Choroid plexus epithelial cell (primary cell): ENCODE measurements at regions not wholly inside any gene's neighbourhood (a gene's known extent, or its start where the extent isn't known, plus 50 kb on each side); places are given as distances from the start of the nearest gene placed in this dataset.

Experiments
- DNase-seq: peaks from one replicate; pipeline ENCODE4 v3.0.0-alpha.2; 2010; ENCODE audit warnings: low read depth
- H3K4me3 ChIP-seq: 2 replicates; pipeline ENCODE4 v1.5.1; 2011; ENCODE audit warnings: low read depth, mild to moderate bottlenecking, control low read depth, low read length, moderate library complexity
- TF ChIP-seq, protein P1 (sequence below): conservative IDR thresholded peaks from 2 replicates; pipeline ENCODE4 v1.5.1; 2011; ENCODE audit warnings: low read depth, mild to moderate bottlenecking, control low read depth, inconsistent platforms, low read length, moderate library complexity

DNA sequence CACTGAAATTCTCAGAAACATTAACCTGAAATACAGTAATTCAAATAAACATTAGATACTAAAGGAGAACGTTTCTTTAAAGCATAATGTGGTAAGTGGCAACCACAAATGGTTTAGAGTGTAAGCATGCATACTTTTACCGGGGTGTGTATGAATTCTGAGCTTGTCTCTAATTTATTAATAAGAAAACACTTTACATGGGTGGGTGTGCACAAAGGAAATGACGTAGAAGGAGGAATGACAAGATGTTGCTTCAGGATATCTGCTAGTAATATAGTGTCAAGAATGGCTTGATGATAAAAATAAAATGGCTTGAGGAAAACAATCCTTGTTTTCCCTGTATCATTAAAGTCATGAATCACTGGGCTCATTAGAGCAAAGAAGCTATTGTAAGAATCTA is 92.5 kb downstream of the ARL4A start:
- DNase-seq = no peak
- no peak overlapping the region for H3K4me3 ChIP-seq
- TF ChIP-seq, protein P1, sequence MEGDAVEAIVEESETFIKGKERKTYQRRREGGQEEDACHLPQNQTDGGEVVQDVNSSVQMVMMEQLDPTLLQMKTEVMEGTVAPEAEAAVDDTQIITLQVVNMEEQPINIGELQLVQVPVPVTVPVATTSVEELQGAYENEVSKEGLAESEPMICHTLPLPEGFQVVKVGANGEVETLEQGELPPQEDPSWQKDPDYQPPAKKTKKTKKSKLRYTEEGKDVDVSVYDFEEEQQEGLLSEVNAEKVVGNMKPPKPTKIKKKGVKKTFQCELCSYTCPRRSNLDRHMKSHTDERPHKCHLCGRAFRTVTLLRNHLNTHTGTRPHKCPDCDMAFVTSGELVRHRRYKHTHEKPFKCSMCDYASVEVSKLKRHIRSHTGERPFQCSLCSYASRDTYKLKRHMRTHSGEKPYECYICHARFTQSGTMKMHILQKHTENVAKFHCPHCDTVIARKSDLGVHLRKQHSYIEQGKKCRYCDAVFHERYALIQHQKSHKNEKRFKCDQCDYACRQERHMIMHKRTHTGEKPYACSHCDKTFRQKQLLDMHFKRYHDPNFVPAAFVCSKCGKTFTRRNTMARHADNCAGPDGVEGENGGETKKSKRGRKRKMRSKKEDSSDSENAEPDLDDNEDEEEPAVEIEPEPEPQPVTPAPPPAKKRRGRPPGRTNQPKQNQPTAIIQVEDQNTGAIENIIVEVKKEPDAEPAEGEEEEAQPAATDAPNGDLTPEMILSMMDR = no peak

DNA sequence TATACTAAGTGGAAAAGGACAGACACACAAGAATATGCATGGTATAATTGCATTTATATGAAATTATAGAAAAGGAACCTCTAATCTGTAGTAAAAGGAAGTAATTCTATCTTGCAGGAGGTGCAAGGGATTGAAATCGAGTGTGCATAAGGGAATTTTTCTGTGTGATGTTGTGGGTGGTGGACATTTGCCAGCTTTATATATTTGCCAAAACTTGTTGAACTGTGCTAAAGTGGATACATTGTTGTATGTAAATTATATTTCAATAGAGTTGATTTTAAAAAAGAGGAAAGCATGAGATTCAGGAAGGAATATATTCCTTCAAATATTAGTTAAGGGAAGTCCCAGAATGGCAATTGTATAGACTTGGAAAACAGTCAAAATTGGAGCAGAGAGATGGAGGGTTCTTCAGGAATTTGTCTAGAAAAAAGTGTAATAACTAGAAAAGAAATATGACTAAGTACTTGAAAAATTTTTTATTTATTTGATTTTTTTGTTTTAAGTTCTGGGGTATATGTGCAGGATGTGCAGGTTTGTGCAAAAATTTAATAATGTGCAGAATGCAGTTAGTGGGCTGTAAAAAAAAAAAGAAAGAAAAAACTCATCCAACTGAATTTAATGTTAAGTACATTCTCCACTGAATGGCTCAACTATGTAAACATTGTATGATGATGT is 96.1 kb downstream of the ARL4A start:
- TF ChIP-seq, protein P1 = no peak

DNA sequence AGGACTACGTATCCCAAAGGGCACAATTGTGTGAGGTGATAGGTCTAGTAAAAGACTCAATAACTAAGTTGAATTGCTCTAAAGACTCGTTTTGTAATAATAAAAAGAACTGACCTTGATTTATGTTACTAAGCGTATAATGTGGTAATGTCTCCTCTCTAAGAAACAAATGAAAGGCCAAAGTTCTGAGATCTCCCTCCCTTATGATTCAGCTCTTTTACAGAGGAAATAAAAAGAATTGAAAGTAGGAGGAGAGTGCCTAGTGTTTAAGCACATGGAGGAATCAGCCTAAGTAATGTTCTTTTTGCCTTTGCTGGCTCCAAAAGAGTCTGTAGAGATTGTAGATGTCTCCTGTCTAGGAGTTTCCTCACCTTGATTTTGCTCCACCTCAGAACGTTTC is 98.0 kb downstream of the ARL4A start:
- TF ChIP-seq, protein P1 = no peak
- H3K4me3 ChIP-seq = no peak overlapping the region
- DNase-seq = no peak

More for the DNA sequence above, 96.1 kb downstream of the ARL4A start:
- no peak overlapping the region for H3K4me3 ChIP-seq
- peak; percentile 47 for DNase-seq

DNA sequence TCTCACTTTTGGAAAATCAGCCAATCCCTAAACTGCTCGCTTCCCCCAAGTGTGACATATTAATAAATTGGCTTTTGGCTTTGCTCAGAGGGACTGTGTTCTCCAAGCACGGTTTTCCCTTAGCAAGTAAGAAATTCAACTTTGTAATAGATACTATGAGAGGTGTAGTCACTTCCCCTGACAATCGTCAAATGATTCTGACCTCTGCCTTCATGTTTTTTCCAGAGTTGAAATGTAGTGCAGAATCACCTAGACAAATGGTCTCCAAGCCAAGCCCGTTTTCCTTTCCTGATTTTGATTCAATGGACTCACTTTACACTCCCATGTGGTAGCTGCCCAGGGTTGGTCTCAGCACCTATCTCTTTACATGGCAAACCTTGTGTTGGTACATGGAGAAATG is 99.1 kb downstream of the ARL4A start:
- TF ChIP-seq, protein P1 = no peak
- no peak overlapping the region for H3K4me3 ChIP-seq
- no peak for DNase-seq

DNA sequence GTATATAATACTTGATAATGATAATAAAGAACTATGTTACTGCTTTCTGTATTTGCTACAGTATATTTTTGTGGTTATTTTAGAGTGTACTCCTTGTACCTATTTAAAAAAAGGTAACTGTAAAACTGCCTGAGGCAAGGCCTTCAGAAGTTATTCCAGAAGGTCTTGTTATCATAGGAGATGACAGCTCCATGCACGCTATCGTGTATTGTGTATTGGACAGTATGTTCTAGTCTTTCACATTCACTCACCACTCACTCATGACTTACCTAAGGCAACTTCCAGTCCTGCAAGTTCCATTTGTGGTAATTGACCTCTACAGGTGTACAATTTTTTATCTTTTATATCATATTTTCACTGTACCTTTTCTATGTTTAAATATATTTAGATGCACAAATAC is 100.7 kb downstream of the ARL4A start:
- TF ChIP-seq, protein P1 = no peak
- no peak overlapping the region for H3K4me3 ChIP-seq
- no peak for DNase-seq

DNA sequence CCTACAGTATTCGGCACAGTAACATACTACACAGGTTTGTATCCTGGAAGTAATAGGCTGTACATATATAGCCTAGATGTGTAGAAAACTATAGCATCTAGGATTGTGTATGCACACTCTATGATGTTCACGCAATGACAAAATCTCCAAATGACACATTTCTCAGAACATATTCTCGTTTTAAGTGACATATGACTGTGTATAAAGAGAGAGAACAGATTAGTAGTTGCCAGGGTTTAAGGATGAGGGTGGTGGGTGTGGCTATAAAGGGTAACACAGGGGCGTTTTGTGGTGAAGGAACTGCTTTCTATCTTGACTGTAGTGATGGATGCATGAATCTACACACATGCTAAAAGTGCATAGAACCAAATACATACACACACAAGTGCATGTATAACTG is 101.2 kb downstream of the ARL4A start:
- no peak for DNase-seq
- TF ChIP-seq, protein P1 = no peak

DNA sequence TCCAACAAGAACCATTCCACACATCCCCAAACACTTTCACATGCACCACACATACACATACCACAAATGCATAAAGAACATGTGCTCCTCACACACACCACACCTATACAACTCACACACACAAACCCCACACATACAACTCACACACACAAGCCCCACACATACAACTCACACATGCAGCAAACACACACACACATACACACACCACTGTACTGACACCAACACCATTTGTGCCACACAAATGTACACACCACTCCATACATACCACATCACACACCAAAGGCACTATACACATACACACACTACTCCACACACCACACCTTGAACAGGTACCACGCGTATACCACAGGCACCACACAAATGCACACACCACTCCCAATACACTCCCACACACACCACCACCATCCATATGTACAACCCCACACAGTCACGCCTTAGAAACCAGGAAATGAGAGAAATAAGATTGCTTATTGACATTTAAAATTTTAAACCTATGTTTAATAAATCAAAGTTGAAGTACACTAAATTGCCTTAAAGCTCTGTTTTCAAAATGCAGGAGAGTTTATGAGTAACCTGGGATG is 107.4 kb downstream of the ARL4A start:
- TF ChIP-seq, protein P1 = no peak
- no peak for DNase-seq
- H3K4me3 ChIP-seq = no peak overlapping the region

More for the DNA sequence above, 101.2 kb downstream of the ARL4A start:
- H3K4me3 ChIP-seq = no peak overlapping the region
